H9 (cell line): ENCODE measurements at regions not wholly inside any gene's neighbourhood (a gene's known extent, or its start where the extent isn't known, plus 50 kb on each side); places are given as distances from the start of the nearest gene placed in this dataset.

Experiments used
- DNase-seq: peaks from one replicate; pipeline ENCODE4 v3.0.0-alpha.2; 2017
- H2AFZ ChIP-seq: one replicate; pipeline ENCODE4 v1.6.1; 2013; ENCODE audit warnings: mild to moderate bottlenecking, low read length, control low read depth, moderate library complexity
- H2AK5ac ChIP-seq: 2 replicates; pipeline ENCODE4 v1.6.1; 2013; ENCODE audit warnings: low read length, control low read depth, mixed read lengths; ENCODE audit not compliant: insufficient read length
- H2BK120ac ChIP-seq: one replicate; pipeline ENCODE4 v1.6.1; 2013; ENCODE audit warnings: low read depth, mild to moderate bottlenecking, low read length, control low read depth, inconsistent platforms; ENCODE audit not compliant: poor library complexity, severe bottlenecking
- H2BK12ac ChIP-seq: 2 replicates; pipeline ENCODE4 v1.6.1; 2013; ENCODE audit warnings: low read length, control low read depth, mixed read lengths, low read depth; ENCODE audit not compliant: insufficient read length
- H2BK15ac ChIP-seq: 2 replicates; pipeline ENCODE4 v1.6.1; 2013; ENCODE audit warnings: low read depth, low read length, control low read depth
- H2BK20ac ChIP-seq: one replicate; pipeline ENCODE4 v1.6.1; 2013; ENCODE audit warnings: low read depth, mild to moderate bottlenecking, low read length, control low read depth, inconsistent platforms; ENCODE audit not compliant: poor library complexity, severe bottlenecking
- H2BK5ac ChIP-seq: 2 replicates; pipeline ENCODE4 v1.6.1; 2013; ENCODE audit warnings: low read length, control low read depth, mixed read lengths; ENCODE audit not compliant: insufficient read length
- H3K14ac ChIP-seq: 2 replicates; pipeline ENCODE4 v1.6.1; 2013; ENCODE audit warnings: low read length, control low read depth; ENCODE audit not compliant: insufficient read depth
- H3K18ac ChIP-seq: 2 replicates; pipeline ENCODE4 v1.6.1; 2013; ENCODE audit warnings: low read depth, mild to moderate bottlenecking, mixed read lengths, low read length, control low read depth; ENCODE audit not compliant: insufficient read length
- H3K23ac ChIP-seq: 2 replicates; pipeline ENCODE4 v1.6.1; 2013; ENCODE audit warnings: low read length, control low read depth, mixed read lengths, low read depth; ENCODE audit not compliant: insufficient read length
- H3K23me2 ChIP-seq: 2 replicates; pipeline ENCODE4 v1.6.1; 2013; ENCODE audit warnings: low read depth, mild to moderate bottlenecking, mixed read lengths, low read length, control low read depth; ENCODE audit not compliant: insufficient read length, poor library complexity, severe bottlenecking
- H3K27ac ChIP-seq: 2 replicates; pipeline ENCODE4 v1.5.1; 2013; ENCODE audit warnings: low read length, control low read depth, mixed read lengths, low read depth; ENCODE audit not compliant: insufficient read length
- H3K27me3 ChIP-seq: 2 replicates; pipeline ENCODE4 v1.6.1; 2013; ENCODE audit warnings: low read length, control low read depth, inconsistent platforms; ENCODE audit not compliant: insufficient read depth
- H3K4ac ChIP-seq: 2 replicates; pipeline ENCODE4 v1.6.1; 2013; ENCODE audit warnings: low read depth, mild to moderate bottlenecking, control low read depth, inconsistent platforms, low read length, moderate library complexity
- H3K4me1 ChIP-seq: 2 replicates; pipeline ENCODE4 v1.6.1; 2013; ENCODE audit warnings: low read length, control low read depth, inconsistent platforms; ENCODE audit not compliant: insufficient read depth
- H3K4me2 ChIP-seq: 2 replicates; pipeline ENCODE4 v1.6.1; 2013; ENCODE audit warnings: low read length, control low read depth, mixed read lengths; ENCODE audit not compliant: insufficient read length, insufficient read depth
- H3K56ac ChIP-seq: 2 replicates; pipeline ENCODE4 v1.6.1; 2013; ENCODE audit warnings: low read depth, mild to moderate bottlenecking, mixed read lengths, low read length, control low read depth; ENCODE audit not compliant: insufficient read length
- H3K79me1 ChIP-seq: 2 replicates; pipeline ENCODE4 v1.6.1; 2013; ENCODE audit warnings: low read depth, mild to moderate bottlenecking, moderate library complexity, low read length, control low read depth, inconsistent platforms; ENCODE audit not compliant: insufficient read depth, poor library complexity, severe bottlenecking
- H3K79me2 ChIP-seq: 2 replicates; pipeline ENCODE4 v1.6.1; 2013; ENCODE audit warnings: low read length, control low read depth, inconsistent platforms; ENCODE audit not compliant: insufficient read depth
- H3K9ac ChIP-seq: 2 replicates; pipeline ENCODE4 v1.6.1; 2013; ENCODE audit warnings: low read length, control low read depth, mixed read lengths; ENCODE audit not compliant: insufficient read length; ENCODE audit errors: extremely low read depth
- H3K9me3 ChIP-seq: one replicate; pipeline ENCODE4 v1.6.1; 2013; ENCODE audit warnings: low read depth, low read length, inconsistent platforms; ENCODE audit not compliant: control insufficient read depth
- H3T11ph ChIP-seq: one replicate; pipeline ENCODE4 v1.6.1; 2013; ENCODE audit warnings: mild to moderate bottlenecking, low read length, control low read depth, inconsistent platforms
- H4K20me1 ChIP-seq: one replicate; pipeline ENCODE4 v1.6.1; 2013; ENCODE audit not compliant: control insufficient read depth, insufficient read length, insufficient read depth
- H4K5ac ChIP-seq: 2 replicates; pipeline ENCODE4 v1.6.1; 2013; ENCODE audit warnings: low read depth, mild to moderate bottlenecking, mixed read lengths, low read length, control low read depth; ENCODE audit not compliant: insufficient read length
- H4K8ac ChIP-seq: replicated peaks from 2 replicates; pipeline ENCODE4 v1.6.1; 2013; ENCODE audit warnings: low read length, control low read depth, mixed read lengths, low read depth; ENCODE audit not compliant: insufficient read length
- H4K91ac ChIP-seq: 2 replicates; pipeline ENCODE4 v1.6.1; 2013; ENCODE audit warnings: low read depth, mild to moderate bottlenecking, moderate library complexity, mixed read lengths, low read length, control low read depth; ENCODE audit not compliant: insufficient read length
- H3K27ac Mint-ChIP-seq, 3 experiments: 2 replicates in 2 of 3; 3 replicates in 1 of 3; pipeline ENCODE4 v1.8.0; 2020 to 2021; ENCODE audit warnings: mixed read lengths in 3 of 3, mild to moderate bottlenecking in 1 of 3, moderate library complexity in 1 of 3
- H3K27me3 Mint-ChIP-seq: 2 replicates; pipeline ENCODE4 v1.8.0; 2021; ENCODE audit warnings: low read depth, mild to moderate bottlenecking, moderate library complexity, mixed read lengths
- H3K36me3 Mint-ChIP-seq, 3 experiments: 2 replicates in 2 of 3; 3 replicates in 1 of 3; pipeline ENCODE4 v1.8.0; 2020 to 2021; ENCODE audit warnings: low read depth in 3 of 3, mixed read lengths in 3 of 3; ENCODE audit not compliant: insufficient read depth in 1 of 3
- H3K4me1 Mint-ChIP-seq, 2 experiments: 2 replicates each; pipeline ENCODE4 v1.8.0; 2020; ENCODE audit warnings: mixed read lengths in 2 of 2
- H3K4me3 Mint-ChIP-seq, 2 experiments: 2 replicates in 1 of 2; 3 replicates in 1 of 2; pipeline ENCODE4 v1.8.0; 2020 to 2021; ENCODE audit warnings: mild to moderate bottlenecking in 2 of 2, mixed read lengths in 2 of 2, moderate library complexity in 1 of 2
- H3K9me3 Mint-ChIP-seq, 2 experiments: 2 replicates in 1 of 2; 3 replicates in 1 of 2; pipeline ENCODE4 v1.8.0; 2020; ENCODE audit warnings: mild to moderate bottlenecking in 2 of 2, mixed read lengths in 2 of 2, moderate library complexity in 1 of 2
- WGBS: extraction: QIAGEN DNeasy Blood & Tissue Kit; methylation state at CpG from one replicate; pipeline ENCODE4 v1.1.7; 2013; ENCODE audit warnings: missing lambda C conversion rate, low lambda C conversion rate, mixed read lengths; ENCODE audit not compliant: insufficient read length; ENCODE audit errors: extremely low coverage; 5-methylcytosine and 5-hydroxymethylcytosine counted together
- TF ChIP-seq, protein P1 (sequence below): fragments of 200-600 bp; sonication (generic); conservative IDR thresholded peaks from 3 replicates; pipeline ENCODE4 v1.8.0; 2021; ENCODE audit warnings: antibody characterized with exemption, mild to moderate bottlenecking

DNA sequence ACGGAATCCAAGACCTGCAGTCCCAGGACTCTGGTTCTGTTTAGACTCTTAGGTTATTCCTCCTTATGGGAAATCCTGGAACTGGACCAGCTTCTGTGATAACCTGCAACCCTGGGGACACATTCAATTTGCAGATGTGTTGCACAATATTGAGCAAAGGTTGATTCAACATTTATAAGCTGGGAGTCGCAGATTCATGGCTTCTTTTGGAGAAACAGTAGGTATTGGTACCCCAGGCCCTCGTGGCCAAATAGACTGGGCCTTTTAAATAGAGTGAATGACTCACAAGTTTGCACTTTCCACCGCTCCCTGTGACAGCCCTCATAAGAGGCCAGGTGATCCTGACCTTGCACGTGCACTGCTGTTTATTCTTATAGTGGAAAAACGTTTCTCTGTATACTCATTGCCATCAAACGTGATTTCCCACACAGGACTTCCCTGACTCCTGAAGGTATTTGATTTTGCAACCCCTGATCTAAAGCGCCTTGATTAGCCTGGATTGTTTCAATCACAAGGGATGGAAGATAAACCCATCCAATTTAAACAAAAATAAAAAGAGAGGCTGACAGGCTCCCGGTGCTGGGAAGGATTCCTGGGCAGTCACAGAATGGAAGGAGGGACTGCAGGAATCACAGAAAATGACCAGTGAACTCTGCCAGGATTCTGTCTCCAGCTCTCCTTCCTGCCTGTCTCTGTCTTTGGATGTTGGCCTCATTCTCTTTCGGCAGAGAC lies 98.0 kb downstream of the VCPKMT start:
- Mint-ChIP-seq H3K4me3 (no peak overlapping the region), H3K27ac (no peak overlapping the region; a peak in 1 of 7 replicates), H3K9me3 (peaks cover 8 to 9% of the 10 kb centered on the region in 2 experiments; a peak in 4 of 5 replicates), H3K27me3 (peaks cover 8% of the 10 kb centered on the region; the same call in 1 of the 2 replicates), H3K36me3 (no peaks in the 10 kb centered on the region; a peak in 1 of 7 replicates), H3K4me1 (peaks cover 11% of the 10 kb centered on the region in 2 experiments)
- Histone ChIP-seq H3K79me2 (no peaks in the 10 kb centered on the region), H3K27me3 (no peaks in the 10 kb centered on the region), H2BK20ac (no peak overlapping the region), H4K5ac (no peak overlapping the region), H2AK5ac (no peak overlapping the region), H3K23me2 (no peaks in the 10 kb centered on the region), H3K18ac (no peak overlapping the region), H3K14ac (no peak overlapping the region), H3K4ac (no peak overlapping the region), H3K79me1 (no peaks in the 10 kb centered on the region), H3K4me2 (no peak overlapping the region), H4K8ac (no peak overlapping the region), H3K4me1 (no peaks in the 10 kb centered on the region), H3K56ac (no peak overlapping the region), H2BK12ac (no peak overlapping the region), H3K23ac (no peak overlapping the region), H3K27ac (no peak overlapping the region), H4K91ac (no peak overlapping the region), H2BK120ac (no peak overlapping the region), H3T11ph (no peak overlapping the region), H2BK15ac (no peak overlapping the region), H3K9me3 (no peaks in the 10 kb centered on the region), H2AFZ (no peak overlapping the region), H2BK5ac (no peak overlapping the region), H4K20me1 (no peaks in the 10 kb centered on the region), H3K9ac (no peak overlapping the region)
- no peak for DNase-seq
- no CpG with 5 or more reads among the region's 10 CpGs for WGBS
- TF ChIP-seq, protein P1, sequence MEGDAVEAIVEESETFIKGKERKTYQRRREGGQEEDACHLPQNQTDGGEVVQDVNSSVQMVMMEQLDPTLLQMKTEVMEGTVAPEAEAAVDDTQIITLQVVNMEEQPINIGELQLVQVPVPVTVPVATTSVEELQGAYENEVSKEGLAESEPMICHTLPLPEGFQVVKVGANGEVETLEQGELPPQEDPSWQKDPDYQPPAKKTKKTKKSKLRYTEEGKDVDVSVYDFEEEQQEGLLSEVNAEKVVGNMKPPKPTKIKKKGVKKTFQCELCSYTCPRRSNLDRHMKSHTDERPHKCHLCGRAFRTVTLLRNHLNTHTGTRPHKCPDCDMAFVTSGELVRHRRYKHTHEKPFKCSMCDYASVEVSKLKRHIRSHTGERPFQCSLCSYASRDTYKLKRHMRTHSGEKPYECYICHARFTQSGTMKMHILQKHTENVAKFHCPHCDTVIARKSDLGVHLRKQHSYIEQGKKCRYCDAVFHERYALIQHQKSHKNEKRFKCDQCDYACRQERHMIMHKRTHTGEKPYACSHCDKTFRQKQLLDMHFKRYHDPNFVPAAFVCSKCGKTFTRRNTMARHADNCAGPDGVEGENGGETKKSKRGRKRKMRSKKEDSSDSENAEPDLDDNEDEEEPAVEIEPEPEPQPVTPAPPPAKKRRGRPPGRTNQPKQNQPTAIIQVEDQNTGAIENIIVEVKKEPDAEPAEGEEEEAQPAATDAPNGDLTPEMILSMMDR, result no peak
